ENCODE measurements at regions not wholly inside any gene's neighbourhood (a gene's known extent, or its start where the extent isn't known, plus 50 kb on each side); places are given as distances from the start of the nearest gene placed in this dataset.
A peak's percentile ranks its signal among the peaks of the same experiment; 100 is the strongest.

DNA sequence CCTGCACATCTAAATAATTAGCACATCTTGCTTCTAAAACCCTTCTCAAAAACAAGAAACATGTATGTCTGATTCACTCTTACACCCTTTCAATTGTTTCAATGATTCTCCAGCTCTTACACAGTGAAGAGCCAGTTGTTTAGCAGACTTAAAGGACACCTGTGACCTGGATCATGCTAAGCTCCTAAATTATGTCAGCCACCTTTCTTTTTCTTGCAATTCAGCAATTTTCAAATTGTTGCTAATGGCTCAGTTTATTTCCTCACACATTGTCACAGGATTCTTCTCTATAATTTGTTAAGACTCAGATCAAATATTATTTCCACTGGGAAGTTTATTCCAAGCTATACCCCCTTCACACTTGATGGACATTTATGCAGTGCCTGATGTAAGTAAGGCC is 413.2 kb downstream of the PLA2G4A start:
- H3K4me3 ChIP-seq = no peak overlapping the region
- ATAC-seq (no peak), DNase-seq (ENCODE audit: low read depth in 1 of 2, low spot score in 1 of 2) (no peak), FAIRE-seq (no peak)
- no peak overlapping the region for H3K4me2 ChIP-seq
- H3K9me3 ChIP-seq = no peaks in the 10 kb centered on the region
- CTCF ChIA-PET = interaction anchor here (2.0 kb wide), 1 partner anchor 23 kb away, joined by 5 read pairs; no protein-coding TSS in a partner anchor
- POLR2A ChIA-PET = no interaction called here
- TF ChIP-seq MAFK (IDR thresholded peaks at IDR 0.05; ENCODE audit: partially characterized antibody) = peak; percentile 77
- TF ChIP-seq EHF (CRISPR knock-in tag; IDR thresholded peaks at IDR 0.05) = no peak
- no peak overlapping the region for H3K27ac ChIP-seq
- H3K4me1 ChIP-seq = no peaks in the 10 kb centered on the region

DNA sequence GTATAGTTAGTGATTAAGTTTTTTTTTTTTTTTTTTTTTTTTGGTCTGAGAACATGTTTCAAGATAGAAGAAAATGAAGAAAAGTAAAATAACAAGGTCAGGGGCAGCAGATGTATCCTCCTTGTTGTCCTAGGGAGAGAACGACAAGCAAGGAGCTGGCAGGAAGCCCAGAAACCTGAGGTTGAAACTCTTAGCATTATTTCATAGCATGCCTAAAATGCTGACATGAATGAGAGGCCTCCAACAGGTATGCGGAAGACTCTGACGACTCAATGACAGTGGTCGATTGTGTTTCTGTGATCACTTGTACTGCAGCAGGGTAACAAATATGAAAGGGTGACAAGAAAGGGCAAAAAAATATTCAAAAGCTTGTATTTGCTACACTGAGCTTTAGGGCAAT is 415.9 kb downstream of the PLA2G4A start:
- Histone ChIP-seq H3K4me1 (no peaks in the 10 kb centered on the region), H3K4me2 (no peak overlapping the region), H3K27ac (no peak overlapping the region), H3K4me3 (no peak overlapping the region), H3K9me3 (no peaks in the 10 kb centered on the region)
- no peak for FAIRE-seq
- 45% methylated on average over 4 of the region's 4 CpGs for WGBS (ENCODE audit: missing lambda C conversion rate)
- ChIA-PET CTCF (no interaction called here), POLR2A (no interaction called here)
- TF ChIP-seq RFX5 (IDR thresholded peaks at IDR 0.05) (no peak), TP53 (CRISPR knock-in tag; IDR thresholded peaks at IDR 0.05) (no peak), ZC3H11A (IDR thresholded peaks at IDR 0.05) (no peak), POLR2AphosphoS2 (conservative IDR thresholded peaks at IDR 0.05; ENCODE audit: low read length) (no peak), HDAC2 (IDR thresholded peaks at IDR 0.05) (no peak), ESRRA (IDR thresholded peaks at IDR 0.05; ENCODE audit: borderline replicate concordance, low read length) (no peak), JUN (IDR thresholded peaks at IDR 0.05) (no peak), MYC (IDR thresholded peaks at IDR 0.05; ENCODE audit: borderline replicate concordance, low read length) (no peak)
- TF ChIP-seq, protein P1, sequence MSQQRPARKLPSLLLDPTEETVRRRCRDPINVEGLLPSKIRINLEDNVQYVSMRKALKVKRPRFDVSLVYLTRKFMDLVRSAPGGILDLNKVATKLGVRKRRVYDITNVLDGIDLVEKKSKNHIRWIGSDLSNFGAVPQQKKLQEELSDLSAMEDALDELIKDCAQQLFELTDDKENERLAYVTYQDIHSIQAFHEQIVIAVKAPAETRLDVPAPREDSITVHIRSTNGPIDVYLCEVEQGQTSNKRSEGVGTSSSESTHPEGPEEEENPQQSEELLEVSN (IDR thresholded peaks at IDR 0.05; ENCODE audit: borderline replicate concordance, low read depth) = no peak
- no peak for ATAC-seq
- DNase-seq (ENCODE audit: low read depth in 1 of 2, low spot score in 1 of 2) = no peak

DNA sequence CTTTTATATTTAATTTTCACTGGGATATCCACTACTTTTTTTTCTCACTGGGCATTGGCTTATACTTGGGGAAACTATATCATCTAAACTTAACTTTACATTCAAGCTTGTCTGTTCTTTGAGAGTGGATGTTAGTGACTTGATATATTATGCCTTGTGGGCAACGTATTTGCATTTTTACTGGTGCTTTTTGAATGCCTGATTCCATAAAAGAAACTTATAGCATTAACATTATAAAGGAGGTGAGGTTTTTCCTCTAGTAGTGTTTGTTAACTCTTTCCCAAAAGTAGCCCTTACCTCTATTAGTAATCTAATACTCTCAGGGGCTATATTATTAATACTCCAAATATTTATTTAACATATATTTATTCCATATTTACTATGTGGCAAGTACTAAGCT is 416.5 kb downstream of the PLA2G4A start:
- WGBS (ENCODE audit: missing lambda C conversion rate) = 16% methylated on average over 1 of the region's 1 CpG
- no peak for FAIRE-seq
- Histone ChIP-seq H3K4me3 (no peak overlapping the region), H3K4me2 (no peak overlapping the region), H3K9me3 (no peaks in the 10 kb centered on the region), H3K4me1 (no peaks in the 10 kb centered on the region), H3K27ac (no peak overlapping the region)
- POLR2A ChIA-PET = no interaction called here
- no peak for ATAC-seq
- TF ChIP-seq CEBPB (IDR thresholded peaks at IDR 0.05) (no peak), EP300 (IDR thresholded peaks at IDR 0.05) (no peak), RFX5 (IDR thresholded peaks at IDR 0.05) (no peak), EHMT2 (IDR thresholded peaks at IDR 0.05; ENCODE audit: low read depth) (no peak), EHF (CRISPR knock-in tag; IDR thresholded peaks at IDR 0.05) (no peak), FOXS1 (CRISPR knock-in tag; IDR thresholded peaks at IDR 0.05) (no peak), CHD2 (IDR thresholded peaks at IDR 0.05; ENCODE audit: low read length, partially characterized antibody) (no peak), MYC (IDR thresholded peaks at IDR 0.05; ENCODE audit: borderline replicate concordance, low read length) (no peak), JUNB (IDR thresholded peaks at IDR 0.05) (no peak), HOXB5 (CRISPR knock-in tag; IDR thresholded peaks at IDR 0.05) (no peak), KDM5A (IDR thresholded peaks at IDR 0.05) (no peak), RNF2 (IDR thresholded peaks at IDR 0.05; ENCODE audit: borderline replicate concordance, low read depth) (no peak), NPAS2 (CRISPR knock-in tag; IDR thresholded peaks at IDR 0.05; ENCODE audit: borderline replicate concordance) (no peak)
- TF ChIP-seq, protein P2, sequence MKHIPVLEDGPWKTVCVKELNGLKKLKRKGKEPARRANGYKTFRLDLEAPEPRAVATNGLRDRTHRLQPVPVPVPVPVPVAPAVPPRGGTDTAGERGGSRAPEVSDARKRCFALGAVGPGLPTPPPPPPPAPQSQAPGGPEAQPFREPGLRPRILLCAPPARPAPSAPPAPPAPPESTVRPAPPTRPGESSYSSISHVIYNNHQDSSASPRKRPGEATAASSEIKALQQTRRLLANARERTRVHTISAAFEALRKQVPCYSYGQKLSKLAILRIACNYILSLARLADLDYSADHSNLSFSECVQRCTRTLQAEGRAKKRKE (CRISPR knock-in tag; IDR thresholded peaks at IDR 0.05; ENCODE audit: low read depth) = no peak
- TF ChIP-seq, protein P3, sequence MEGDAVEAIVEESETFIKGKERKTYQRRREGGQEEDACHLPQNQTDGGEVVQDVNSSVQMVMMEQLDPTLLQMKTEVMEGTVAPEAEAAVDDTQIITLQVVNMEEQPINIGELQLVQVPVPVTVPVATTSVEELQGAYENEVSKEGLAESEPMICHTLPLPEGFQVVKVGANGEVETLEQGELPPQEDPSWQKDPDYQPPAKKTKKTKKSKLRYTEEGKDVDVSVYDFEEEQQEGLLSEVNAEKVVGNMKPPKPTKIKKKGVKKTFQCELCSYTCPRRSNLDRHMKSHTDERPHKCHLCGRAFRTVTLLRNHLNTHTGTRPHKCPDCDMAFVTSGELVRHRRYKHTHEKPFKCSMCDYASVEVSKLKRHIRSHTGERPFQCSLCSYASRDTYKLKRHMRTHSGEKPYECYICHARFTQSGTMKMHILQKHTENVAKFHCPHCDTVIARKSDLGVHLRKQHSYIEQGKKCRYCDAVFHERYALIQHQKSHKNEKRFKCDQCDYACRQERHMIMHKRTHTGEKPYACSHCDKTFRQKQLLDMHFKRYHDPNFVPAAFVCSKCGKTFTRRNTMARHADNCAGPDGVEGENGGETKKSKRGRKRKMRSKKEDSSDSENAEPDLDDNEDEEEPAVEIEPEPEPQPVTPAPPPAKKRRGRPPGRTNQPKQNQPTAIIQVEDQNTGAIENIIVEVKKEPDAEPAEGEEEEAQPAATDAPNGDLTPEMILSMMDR (IDR thresholded peaks at IDR 0.05) = no peak
- TF ChIP-seq, protein P4, sequence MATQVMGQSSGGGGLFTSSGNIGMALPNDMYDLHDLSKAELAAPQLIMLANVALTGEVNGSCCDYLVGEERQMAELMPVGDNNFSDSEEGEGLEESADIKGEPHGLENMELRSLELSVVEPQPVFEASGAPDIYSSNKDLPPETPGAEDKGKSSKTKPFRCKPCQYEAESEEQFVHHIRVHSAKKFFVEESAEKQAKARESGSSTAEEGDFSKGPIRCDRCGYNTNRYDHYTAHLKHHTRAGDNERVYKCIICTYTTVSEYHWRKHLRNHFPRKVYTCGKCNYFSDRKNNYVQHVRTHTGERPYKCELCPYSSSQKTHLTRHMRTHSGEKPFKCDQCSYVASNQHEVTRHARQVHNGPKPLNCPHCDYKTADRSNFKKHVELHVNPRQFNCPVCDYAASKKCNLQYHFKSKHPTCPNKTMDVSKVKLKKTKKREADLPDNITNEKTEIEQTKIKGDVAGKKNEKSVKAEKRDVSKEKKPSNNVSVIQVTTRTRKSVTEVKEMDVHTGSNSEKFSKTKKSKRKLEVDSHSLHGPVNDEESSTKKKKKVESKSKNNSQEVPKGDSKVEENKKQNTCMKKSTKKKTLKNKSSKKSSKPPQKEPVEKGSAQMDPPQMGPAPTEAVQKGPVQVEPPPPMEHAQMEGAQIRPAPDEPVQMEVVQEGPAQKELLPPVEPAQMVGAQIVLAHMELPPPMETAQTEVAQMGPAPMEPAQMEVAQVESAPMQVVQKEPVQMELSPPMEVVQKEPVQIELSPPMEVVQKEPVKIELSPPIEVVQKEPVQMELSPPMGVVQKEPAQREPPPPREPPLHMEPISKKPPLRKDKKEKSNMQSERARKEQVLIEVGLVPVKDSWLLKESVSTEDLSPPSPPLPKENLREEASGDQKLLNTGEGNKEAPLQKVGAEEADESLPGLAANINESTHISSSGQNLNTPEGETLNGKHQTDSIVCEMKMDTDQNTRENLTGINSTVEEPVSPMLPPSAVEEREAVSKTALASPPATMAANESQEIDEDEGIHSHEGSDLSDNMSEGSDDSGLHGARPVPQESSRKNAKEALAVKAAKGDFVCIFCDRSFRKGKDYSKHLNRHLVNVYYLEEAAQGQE (IDR thresholded peaks at IDR 0.05) = no peak
- CTCF ChIA-PET = no interaction called here
- DNase-seq (ENCODE audit: low read depth in 1 of 2, low spot score in 1 of 2) = no peak

All from A549 (cell line).